ENCODE measurements at regions not wholly inside any gene's neighbourhood (a gene's known extent, or its start where the extent isn't known, plus 50 kb on each side); places are given as distances from the start of the nearest gene placed in this dataset.

DNA sequence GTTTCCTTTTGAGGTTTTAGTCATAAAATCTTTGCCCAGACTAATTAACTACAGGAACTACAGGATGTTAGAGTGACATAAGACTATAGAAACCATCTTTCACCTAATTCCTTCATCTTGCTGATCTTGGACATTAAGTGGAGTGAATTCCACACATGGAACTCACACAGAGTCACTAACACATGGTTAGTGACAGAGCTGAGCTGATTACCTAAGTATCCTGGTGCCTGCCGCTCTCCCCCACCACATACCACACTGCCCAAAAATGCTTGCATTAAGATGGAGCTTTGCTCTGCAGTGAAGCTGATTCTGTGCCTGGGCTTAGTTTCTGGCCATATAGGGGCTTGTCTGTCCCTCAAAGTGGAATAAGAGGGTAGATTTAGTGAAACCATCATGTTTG is 332.9 kb upstream of the NT5C1B start:
- no peak for TF ChIP-seq POLR2A (IDR thresholded peaks at IDR 0.05)
- TF ChIP-seq, protein P1, sequence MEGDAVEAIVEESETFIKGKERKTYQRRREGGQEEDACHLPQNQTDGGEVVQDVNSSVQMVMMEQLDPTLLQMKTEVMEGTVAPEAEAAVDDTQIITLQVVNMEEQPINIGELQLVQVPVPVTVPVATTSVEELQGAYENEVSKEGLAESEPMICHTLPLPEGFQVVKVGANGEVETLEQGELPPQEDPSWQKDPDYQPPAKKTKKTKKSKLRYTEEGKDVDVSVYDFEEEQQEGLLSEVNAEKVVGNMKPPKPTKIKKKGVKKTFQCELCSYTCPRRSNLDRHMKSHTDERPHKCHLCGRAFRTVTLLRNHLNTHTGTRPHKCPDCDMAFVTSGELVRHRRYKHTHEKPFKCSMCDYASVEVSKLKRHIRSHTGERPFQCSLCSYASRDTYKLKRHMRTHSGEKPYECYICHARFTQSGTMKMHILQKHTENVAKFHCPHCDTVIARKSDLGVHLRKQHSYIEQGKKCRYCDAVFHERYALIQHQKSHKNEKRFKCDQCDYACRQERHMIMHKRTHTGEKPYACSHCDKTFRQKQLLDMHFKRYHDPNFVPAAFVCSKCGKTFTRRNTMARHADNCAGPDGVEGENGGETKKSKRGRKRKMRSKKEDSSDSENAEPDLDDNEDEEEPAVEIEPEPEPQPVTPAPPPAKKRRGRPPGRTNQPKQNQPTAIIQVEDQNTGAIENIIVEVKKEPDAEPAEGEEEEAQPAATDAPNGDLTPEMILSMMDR (IDR thresholded peaks at IDR 0.05) = no peak
- TF ChIP-seq EP300 (IDR thresholded peaks at IDR 0.05) = no peak

Measured in ovary (tissue), 3 donors.